ENCODE measurements at regions not wholly inside any gene's neighbourhood (a gene's known extent, or its start where the extent isn't known, plus 50 kb on each side); places are given as distances from the start of the nearest gene placed in this dataset.

DNA sequence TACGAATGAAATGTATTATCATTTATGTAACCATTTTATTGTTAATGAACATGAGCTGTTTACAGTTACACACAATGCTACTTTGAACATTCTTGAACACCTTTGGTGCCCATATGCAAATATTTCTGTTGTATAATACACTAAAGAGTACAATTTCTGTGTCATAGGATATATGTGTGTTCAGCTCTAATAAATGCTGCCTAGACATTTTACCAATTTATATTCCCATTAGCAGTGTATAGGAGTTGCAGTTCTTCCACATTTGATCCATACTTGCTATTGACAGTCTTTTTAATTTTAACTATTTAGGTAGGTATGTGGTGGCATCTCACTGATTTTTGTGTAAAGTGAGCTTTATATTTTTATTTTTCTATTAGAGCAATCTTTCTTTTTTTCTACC, 331.8 kb downstream of the ZIC1 start:
- Histone ChIP-seq H3K36me3 (ENCODE audit: control insufficient read depth, insufficient read depth, low read length) (no peaks in the 10 kb centered on the region), H3K4me1 (ENCODE audit: control insufficient read depth, insufficient read depth, low read length) (no peaks in the 10 kb centered on the region), H3K9me3 (ENCODE audit: control insufficient read depth, insufficient read depth, low read depth, low read length) (no peaks in the 10 kb centered on the region), H3K4me3 (ENCODE audit: low read depth in 2 of 2, low read length in 2 of 2) (no peak overlapping the region), H3K27ac (ENCODE audit: low read length) (no peak overlapping the region), H3K27me3 (ENCODE audit: control insufficient read depth, insufficient read depth, low read length) (no peaks in the 10 kb centered on the region)
- DNase-seq (ENCODE audit: low read depth, low spot score) (no peak), ATAC-seq (no peak)
- ChIA-PET CTCF (no interaction called here), POLR2A (no interaction called here)
- TF ChIP-seq, protein P1, sequence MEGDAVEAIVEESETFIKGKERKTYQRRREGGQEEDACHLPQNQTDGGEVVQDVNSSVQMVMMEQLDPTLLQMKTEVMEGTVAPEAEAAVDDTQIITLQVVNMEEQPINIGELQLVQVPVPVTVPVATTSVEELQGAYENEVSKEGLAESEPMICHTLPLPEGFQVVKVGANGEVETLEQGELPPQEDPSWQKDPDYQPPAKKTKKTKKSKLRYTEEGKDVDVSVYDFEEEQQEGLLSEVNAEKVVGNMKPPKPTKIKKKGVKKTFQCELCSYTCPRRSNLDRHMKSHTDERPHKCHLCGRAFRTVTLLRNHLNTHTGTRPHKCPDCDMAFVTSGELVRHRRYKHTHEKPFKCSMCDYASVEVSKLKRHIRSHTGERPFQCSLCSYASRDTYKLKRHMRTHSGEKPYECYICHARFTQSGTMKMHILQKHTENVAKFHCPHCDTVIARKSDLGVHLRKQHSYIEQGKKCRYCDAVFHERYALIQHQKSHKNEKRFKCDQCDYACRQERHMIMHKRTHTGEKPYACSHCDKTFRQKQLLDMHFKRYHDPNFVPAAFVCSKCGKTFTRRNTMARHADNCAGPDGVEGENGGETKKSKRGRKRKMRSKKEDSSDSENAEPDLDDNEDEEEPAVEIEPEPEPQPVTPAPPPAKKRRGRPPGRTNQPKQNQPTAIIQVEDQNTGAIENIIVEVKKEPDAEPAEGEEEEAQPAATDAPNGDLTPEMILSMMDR (IDR thresholded peaks at IDR 0.05), result no peak
- no peak for TF ChIP-seq TCF7L2 (IDR thresholded peaks at IDR 0.05; ENCODE audit: low read depth, low read length)
- TF ChIP-seq POLR2AphosphoS5 (IDR thresholded peaks at IDR 0.05; ENCODE audit: low read depth, low read length), result no peak
- TF ChIP-seq, protein P2, sequence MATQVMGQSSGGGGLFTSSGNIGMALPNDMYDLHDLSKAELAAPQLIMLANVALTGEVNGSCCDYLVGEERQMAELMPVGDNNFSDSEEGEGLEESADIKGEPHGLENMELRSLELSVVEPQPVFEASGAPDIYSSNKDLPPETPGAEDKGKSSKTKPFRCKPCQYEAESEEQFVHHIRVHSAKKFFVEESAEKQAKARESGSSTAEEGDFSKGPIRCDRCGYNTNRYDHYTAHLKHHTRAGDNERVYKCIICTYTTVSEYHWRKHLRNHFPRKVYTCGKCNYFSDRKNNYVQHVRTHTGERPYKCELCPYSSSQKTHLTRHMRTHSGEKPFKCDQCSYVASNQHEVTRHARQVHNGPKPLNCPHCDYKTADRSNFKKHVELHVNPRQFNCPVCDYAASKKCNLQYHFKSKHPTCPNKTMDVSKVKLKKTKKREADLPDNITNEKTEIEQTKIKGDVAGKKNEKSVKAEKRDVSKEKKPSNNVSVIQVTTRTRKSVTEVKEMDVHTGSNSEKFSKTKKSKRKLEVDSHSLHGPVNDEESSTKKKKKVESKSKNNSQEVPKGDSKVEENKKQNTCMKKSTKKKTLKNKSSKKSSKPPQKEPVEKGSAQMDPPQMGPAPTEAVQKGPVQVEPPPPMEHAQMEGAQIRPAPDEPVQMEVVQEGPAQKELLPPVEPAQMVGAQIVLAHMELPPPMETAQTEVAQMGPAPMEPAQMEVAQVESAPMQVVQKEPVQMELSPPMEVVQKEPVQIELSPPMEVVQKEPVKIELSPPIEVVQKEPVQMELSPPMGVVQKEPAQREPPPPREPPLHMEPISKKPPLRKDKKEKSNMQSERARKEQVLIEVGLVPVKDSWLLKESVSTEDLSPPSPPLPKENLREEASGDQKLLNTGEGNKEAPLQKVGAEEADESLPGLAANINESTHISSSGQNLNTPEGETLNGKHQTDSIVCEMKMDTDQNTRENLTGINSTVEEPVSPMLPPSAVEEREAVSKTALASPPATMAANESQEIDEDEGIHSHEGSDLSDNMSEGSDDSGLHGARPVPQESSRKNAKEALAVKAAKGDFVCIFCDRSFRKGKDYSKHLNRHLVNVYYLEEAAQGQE (IDR thresholded peaks at IDR 0.05; ENCODE audit: insufficient read depth in 1 of 2, low read depth in 2 of 2, low read length in 1 of 2), result no peak
- TF ChIP-seq SIN3A (IDR thresholded peaks at IDR 0.05; ENCODE audit: borderline replicate concordance, insufficient read depth, low read depth, low read length), result no peak
- no TSS peak for BruUV-seq (replicated peaks)
- intact Hi-C loops (cut with micrococcal nuclease; ENCODE audit: unreplicated experiment) (no loop called here), in situ Hi-C loops (cut with HindIII; ENCODE audit: low pct_unique_long_range_greater_than_20kb, low sequenced_read_pairs) (no loop called here)

DNA sequence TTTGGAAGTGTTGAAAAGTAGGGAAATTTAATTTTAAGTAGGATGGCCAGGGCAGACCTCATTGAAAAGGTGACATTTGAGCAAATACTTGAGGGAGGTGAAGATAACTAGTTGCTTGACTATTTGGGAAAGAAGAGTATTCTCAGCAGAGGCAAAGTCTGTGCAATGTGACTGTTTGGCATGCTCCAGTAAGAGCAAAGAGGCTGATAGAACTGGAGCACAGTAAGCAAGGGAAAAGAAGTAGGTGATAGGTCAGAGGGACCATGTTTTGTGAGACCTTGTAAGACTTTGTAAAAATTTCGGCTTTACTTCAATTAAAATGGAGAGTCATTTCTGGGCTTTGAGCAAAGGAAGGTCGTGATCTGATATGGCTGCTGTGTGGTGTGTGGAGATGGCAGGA, 335.8 kb downstream of the ZIC1 start:
- ATAC-seq (no peak), DNase-seq (ENCODE audit: low read depth, low spot score) (no peak)
- Histone ChIP-seq H3K27me3 (ENCODE audit: control insufficient read depth, insufficient read depth, low read length) (no peaks in the 10 kb centered on the region), H3K9me3 (ENCODE audit: control insufficient read depth, insufficient read depth, low read depth, low read length) (no peaks in the 10 kb centered on the region), H3K27ac (ENCODE audit: low read length) (no peak overlapping the region), H3K4me3 (ENCODE audit: low read depth in 2 of 2, low read length in 2 of 2) (no peak overlapping the region), H3K36me3 (ENCODE audit: control insufficient read depth, insufficient read depth, low read length) (no peaks in the 10 kb centered on the region), H3K4me1 (ENCODE audit: control insufficient read depth, insufficient read depth, low read length) (no peaks in the 10 kb centered on the region)
- POLR2A ChIA-PET, result no interaction called here
- CTCF ChIA-PET, result no interaction called here
- intact Hi-C loops (cut with micrococcal nuclease; ENCODE audit: unreplicated experiment) (no loop called here), in situ Hi-C loops (cut with HindIII; ENCODE audit: low pct_unique_long_range_greater_than_20kb, low sequenced_read_pairs) (no loop called here)
- BruUV-seq (replicated peaks), result no TSS peak
- TF ChIP-seq, protein P1 (IDR thresholded peaks at IDR 0.05), result no peak
- TF ChIP-seq, protein P2 (IDR thresholded peaks at IDR 0.05; ENCODE audit: insufficient read depth in 1 of 2, low read depth in 2 of 2, low read length in 1 of 2), result no peak
- TF ChIP-seq TCF7L2 (IDR thresholded peaks at IDR 0.05; ENCODE audit: low read depth, low read length), result no peak
- no peak for TF ChIP-seq POLR2AphosphoS5 (IDR thresholded peaks at IDR 0.05; ENCODE audit: low read depth, low read length)
- no peak for TF ChIP-seq SIN3A (IDR thresholded peaks at IDR 0.05; ENCODE audit: borderline replicate concordance, insufficient read depth, low read depth, low read length)

Measured in Panc1 (cell line).